IPS-20b (cell line): ENCODE measurements at regions not wholly inside any gene's neighbourhood (a gene's known extent, or its start where the extent isn't known, plus 50 kb on each side); places are given as distances from the start of the nearest gene placed in this dataset.

Experiments
- H3K27ac ChIP-seq: one replicate; pipeline ENCODE4 v1.5.1; 2013; ENCODE audit warnings: low read length
- H3K27me3 ChIP-seq: 2 replicates; pipeline ENCODE4 v1.6.1; 2013; ENCODE audit warnings: mild to moderate bottlenecking, low read length, inconsistent platforms; ENCODE audit not compliant: insufficient read depth
- H3K36me3 ChIP-seq: 2 replicates; pipeline ENCODE4 v1.6.1; 2013; ENCODE audit warnings: low read depth, mild to moderate bottlenecking, inconsistent platforms, low read length, moderate library complexity; ENCODE audit not compliant: insufficient read depth
- H3K4me1 ChIP-seq: 2 replicates; pipeline ENCODE4 v1.6.1; 2013; ENCODE audit warnings: mild to moderate bottlenecking, control low read depth, inconsistent platforms, low read length, moderate library complexity; ENCODE audit not compliant: insufficient read depth
- H3K4me3 ChIP-seq: 2 replicates; pipeline ENCODE4 v1.5.1; 2013; ENCODE audit warnings: mild to moderate bottlenecking, low read length, inconsistent platforms
- H3K9ac ChIP-seq: 2 replicates; pipeline ENCODE4 v1.6.1; 2013; ENCODE audit warnings: low read depth, mild to moderate bottlenecking, inconsistent platforms, low read length, moderate library complexity
- H3K9me3 ChIP-seq: 2 replicates; pipeline ENCODE4 v1.6.1; 2013; ENCODE audit warnings: mild to moderate bottlenecking, low read depth, low read length, inconsistent platforms; ENCODE audit not compliant: insufficient read depth

DNA sequence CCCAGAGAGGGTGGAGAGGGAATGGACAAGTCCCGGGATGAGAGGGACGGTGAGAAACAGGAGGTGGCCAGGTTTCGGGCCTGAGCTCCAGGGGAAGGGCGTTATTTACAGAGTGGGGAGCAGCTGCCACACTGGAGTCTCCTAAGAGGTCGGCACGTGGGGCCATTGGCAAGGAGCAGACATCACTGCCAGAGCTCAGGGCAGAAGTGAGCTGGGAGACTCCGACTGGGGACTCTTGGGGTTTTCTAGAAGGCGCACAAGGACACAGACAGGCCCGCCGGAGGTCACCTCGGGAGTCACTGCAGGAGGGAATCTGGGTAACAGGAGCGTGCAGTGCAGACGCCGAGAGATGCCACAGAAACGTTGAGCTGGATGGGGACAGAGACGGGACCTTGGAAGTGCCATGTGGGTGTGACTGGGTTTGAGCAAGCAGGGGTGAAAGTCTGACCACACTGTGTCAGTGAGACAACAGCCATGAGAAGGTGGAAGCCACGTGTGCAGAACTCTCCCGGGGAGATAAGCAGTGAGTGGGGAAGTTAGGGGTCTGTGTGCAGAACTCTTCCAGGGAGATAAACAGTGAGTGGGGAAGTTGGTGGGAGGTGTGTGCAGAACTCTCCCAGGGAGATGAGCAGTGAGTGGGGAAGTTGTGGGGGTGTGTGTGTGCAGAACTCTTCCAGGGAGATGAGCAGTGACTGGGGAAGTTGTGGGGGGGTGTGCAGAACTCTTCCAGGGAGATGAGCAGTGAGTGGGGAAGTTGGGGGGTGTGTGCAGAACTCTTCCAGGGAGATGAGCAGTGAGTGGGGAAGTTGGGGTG, 187.5 kb downstream of the SHANK2 start:
- Histone ChIP-seq H3K9ac (no peak overlapping the region), H3K27ac (no peak overlapping the region), H3K4me1 (no peaks in the 10 kb centered on the region), H3K36me3 (no peaks in the 10 kb centered on the region), H3K27me3 (no peaks in the 10 kb centered on the region), H3K9me3 (peaks cover 6% of the 10 kb centered on the region; the same call in 1 of the 2 replicates), H3K4me3 (no peak overlapping the region)

DNA sequence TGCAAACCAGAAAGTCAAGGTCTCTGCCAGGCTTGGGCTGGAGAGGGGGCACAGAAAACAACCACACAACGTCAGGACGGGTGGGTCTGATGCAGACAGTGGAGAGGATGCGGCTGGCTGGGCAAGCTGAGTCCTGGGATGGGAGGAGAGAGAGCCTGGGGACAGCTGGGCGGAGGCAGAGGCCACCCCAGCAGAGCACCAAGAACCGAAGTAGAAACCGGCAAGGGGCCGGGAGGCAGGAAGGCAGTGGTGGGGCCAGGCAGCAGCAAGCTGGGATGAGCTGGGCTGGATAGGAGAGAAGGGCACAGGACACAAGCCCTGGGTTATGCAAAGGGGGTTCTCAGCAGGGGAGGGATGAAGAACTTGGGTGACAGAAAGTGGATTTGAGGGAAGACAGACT, 188.2 kb downstream of the SHANK2 start:
- H3K27ac ChIP-seq, result no peak overlapping the region
- H3K27me3 ChIP-seq, result no peaks in the 10 kb centered on the region

DNA sequence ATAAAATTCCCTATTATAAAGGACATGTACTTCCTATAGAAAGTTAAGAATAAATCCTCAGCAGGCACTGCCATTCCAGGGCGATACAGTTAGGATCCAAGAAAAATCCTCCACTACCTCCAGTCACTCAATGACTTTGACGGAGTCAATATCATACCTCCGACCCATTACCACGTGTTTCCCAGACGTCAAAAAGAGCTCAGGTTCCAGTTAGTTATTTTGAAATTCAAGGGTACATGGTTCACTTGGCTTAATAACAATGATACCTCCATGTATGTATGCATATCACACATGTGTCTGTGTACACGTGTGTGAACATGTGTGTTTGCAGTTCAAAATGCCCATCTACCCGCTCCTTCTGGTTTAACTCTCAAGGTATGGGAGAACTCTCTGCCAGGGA, 189.2 kb downstream of the SHANK2 start:
- H3K36me3 ChIP-seq, result no peaks in the 10 kb centered on the region
- H3K9ac ChIP-seq, result no peak overlapping the region
- H3K4me1 ChIP-seq, result no peaks in the 10 kb centered on the region
- no peaks in the 10 kb centered on the region for H3K27me3 ChIP-seq
- no peaks in the 10 kb centered on the region for H3K9me3 ChIP-seq
- no peak overlapping the region for H3K27ac ChIP-seq
- H3K4me3 ChIP-seq, result no peak overlapping the region

More for the DNA sequence above, 188.2 kb downstream of the SHANK2 start:
- Histone ChIP-seq H3K36me3 (no peaks in the 10 kb centered on the region), H3K4me1 (no peaks in the 10 kb centered on the region), H3K9me3 (peaks cover 6% of the 10 kb centered on the region; the same call in 1 of the 2 replicates), H3K9ac (no peak overlapping the region), H3K4me3 (no peak overlapping the region)

DNA sequence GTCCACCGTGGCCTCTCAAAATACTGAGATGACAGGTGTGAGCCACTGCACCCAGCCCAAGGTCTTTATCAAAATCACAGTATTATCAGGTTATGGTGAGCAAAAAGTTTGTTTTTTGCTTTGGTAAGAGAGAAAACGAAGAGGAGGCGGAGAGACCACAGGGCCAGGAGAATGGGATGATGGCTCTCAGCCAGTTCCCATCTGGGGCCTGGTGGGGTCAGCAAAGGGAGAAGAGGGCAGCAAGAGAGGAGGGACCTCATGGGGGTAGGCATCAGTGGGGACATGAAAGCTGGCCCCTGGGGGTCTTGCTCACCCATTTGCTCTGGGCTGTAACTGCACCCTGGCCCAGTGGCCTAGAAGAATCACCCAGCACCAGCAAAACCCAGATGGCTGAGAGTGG, 190.2 kb downstream of the SHANK2 start:
- no peaks in the 10 kb centered on the region for H3K27me3 ChIP-seq
- H3K9ac ChIP-seq, result no peak overlapping the region
- no peaks in the 10 kb centered on the region for H3K36me3 ChIP-seq

DNA sequence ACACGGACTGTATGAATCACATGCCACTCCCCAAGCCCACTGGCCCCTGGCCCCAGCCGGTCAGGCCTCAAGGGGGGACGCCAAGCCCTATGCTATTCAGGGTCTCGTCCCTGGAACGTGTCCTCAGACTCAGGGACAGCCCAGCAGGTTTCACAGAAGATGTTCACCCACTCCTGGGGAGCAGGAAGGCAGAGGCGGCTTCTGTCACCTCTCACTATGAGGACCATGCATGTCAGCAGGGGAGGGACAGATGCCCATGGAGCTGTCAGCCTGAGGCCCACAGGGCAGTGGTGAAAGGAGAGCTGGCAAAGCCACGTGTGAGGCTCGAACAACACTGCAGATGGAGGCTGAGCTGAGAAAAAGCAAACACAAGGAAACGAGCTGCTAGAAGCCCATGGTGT, 192.0 kb downstream of the SHANK2 start:
- Histone ChIP-seq H3K4me1 (no peaks in the 10 kb centered on the region), H3K27me3 (no peaks in the 10 kb centered on the region), H3K36me3 (peaks cover 6% of the 10 kb centered on the region; the same call in 1 of the 2 replicates), H3K9ac (no peak overlapping the region), H3K4me3 (no peak overlapping the region), H3K27ac (no peak overlapping the region), H3K9me3 (no peaks in the 10 kb centered on the region)

More for the DNA sequence above, 190.2 kb downstream of the SHANK2 start:
- no peak overlapping the region for H3K4me3 ChIP-seq
- no peaks in the 10 kb centered on the region for H3K9me3 ChIP-seq
- no peaks in the 10 kb centered on the region for H3K4me1 ChIP-seq
- no peak overlapping the region for H3K27ac ChIP-seq

DNA sequence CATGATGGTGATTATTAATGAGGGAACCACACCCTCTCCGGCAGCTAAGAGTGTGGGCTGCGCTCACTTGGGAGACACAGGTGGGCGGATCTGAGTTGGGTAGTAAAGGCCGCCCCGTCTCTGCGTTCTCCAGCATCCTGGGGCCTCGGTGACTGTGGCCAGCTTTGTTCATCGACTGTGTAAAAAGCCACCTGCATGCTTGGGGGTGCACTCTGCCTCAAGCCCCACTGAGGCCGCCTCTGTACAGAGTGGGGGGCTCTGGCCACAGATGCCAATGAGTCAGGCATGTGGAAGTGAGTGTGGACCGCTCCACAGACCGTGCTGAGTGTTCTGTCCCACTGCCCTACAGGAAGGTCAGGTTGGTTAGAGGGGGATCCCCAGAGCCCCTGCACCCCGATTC, 192.7 kb downstream of the SHANK2 start:
- Histone ChIP-seq H3K9me3 (no peaks in the 10 kb centered on the region), H3K9ac (no peak overlapping the region), H3K4me3 (no peak overlapping the region), H3K27ac (no peak overlapping the region), H3K4me1 (no peaks in the 10 kb centered on the region), H3K27me3 (no peaks in the 10 kb centered on the region), H3K36me3 (peaks cover 6% of the 10 kb centered on the region; the same call in 1 of the 2 replicates)

DNA sequence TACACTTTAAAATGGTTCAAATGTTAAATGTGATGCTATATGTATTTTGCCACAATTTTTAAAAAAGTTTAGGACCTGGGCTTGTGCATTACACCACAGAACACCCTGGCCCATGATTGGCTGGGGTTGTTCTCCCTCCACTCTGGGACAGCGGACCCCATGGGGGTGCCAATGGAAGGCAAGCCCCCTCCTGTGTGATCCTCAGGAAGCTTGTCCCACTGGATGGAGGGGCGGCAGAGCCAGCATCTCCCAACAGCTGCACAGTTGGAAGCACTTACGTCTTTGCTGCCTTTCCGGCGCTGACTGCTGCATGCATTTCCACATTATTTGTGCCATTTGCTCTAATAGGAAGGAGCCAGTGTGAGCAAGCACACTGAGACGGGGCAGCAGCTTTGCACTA, 196.5 kb downstream of the SHANK2 start:
- no peaks in the 10 kb centered on the region for H3K9me3 ChIP-seq
- H3K36me3 ChIP-seq, result peaks cover 6% of the 10 kb centered on the region; the same call in 1 of the 2 replicates
- H3K4me3 ChIP-seq, result no peak overlapping the region

More for the DNA sequence above, 196.5 kb downstream of the SHANK2 start:
- H3K9ac ChIP-seq, result no peak overlapping the region
- H3K4me1 ChIP-seq, result no peaks in the 10 kb centered on the region
- no peak overlapping the region for H3K27ac ChIP-seq
- H3K27me3 ChIP-seq, result no peaks in the 10 kb centered on the region
